K562 (cell line): ENCODE measurements at regions not wholly inside any gene's neighbourhood (a gene's known extent, or its start where the extent isn't known, plus 50 kb on each side); places are given as distances from the start of the nearest gene placed in this dataset.

Experiments
- ATAC-seq: fragments of 200-7000 bp; cut with Tn5 transposase; 3 replicates; pipeline ENCODE4 v1.9.1; 2020; ENCODE audit warnings: moderate library complexity
- BruUV-seq: library from RNA; stranded (reverse); fragments of 400-500 nt; replicated peaks from 2 replicates; lab custom pipeline; 2021; lab: Mats Ljungman, UMichigan
- CTCF ChIA-PET: fragments of 300-600 bp; formaldehyde crosslinking; extraction: SDS; loops from one replicate; lab custom pipeline; 2021; ENCODE audit warnings: low intra/inter-chr PET ratio; lab: Yijun Ruan, JAX
- POLR2A ChIA-PET: fragments of 300-600, 350-650 bp; sonication (Branson Sonifier 250); formaldehyde crosslinking; extraction: SDS; loops from one replicate; lab custom pipeline; 2021; ENCODE audit warnings: antibody characterized with exemption, inconsistent platforms; lab: Yijun Ruan, JAX
- DNase-seq, 4 experiments: peaks; one replicate each; pipeline versions ENCODE4 v3.0.0 to v3.0.0-alpha.2; 2011 to 2018; ENCODE audit warnings: low spot score in 3 of 4, mixed read lengths in 3 of 4; ENCODE audit errors: extremely low read depth in 1 of 4
- FAIRE-seq: peaks from 2 replicates; lab custom pipeline; 2011; peaks lifted over from hg19 to GRCh38; lab: Jason Lieb, UNC
- H2AFZ ChIP-seq: 2 replicates; pipeline ENCODE4 v1.6.0; 2011; ENCODE audit warnings: low read depth, low read length, control low read depth, inconsistent platforms
- H3K27ac ChIP-seq: fragments of 200-600 bp; 3 replicates; pipeline ENCODE4 v1.8.0; 2011; ENCODE audit warnings: low read depth, mild to moderate bottlenecking, control low read depth, inconsistent platforms, low read length, moderate library complexity, mixed read lengths; ENCODE audit errors: extremely low read depth
- H3K27me3 ChIP-seq, 2 experiments: fragments of 300-600 bp in 1 of 2; 2 replicates in 1 of 2; 3 replicates in 1 of 2; pipeline versions ENCODE4 v1.6.0 to v1.8.0; 2011; ENCODE audit warnings: inconsistent platforms in 2 of 2, low read length in 2 of 2, mild to moderate bottlenecking in 1 of 2, mixed read lengths in 1 of 2, moderate library complexity in 1 of 2; ENCODE audit not compliant: control insufficient read depth in 2 of 2, insufficient read depth in 2 of 2
- H3K36me3 ChIP-seq: fragments of 300-600 bp; 3 replicates; pipeline ENCODE4 v1.8.0; 2011; ENCODE audit warnings: mild to moderate bottlenecking, low read length, inconsistent platforms; ENCODE audit not compliant: control insufficient read depth, insufficient read depth
- H3K4me1 ChIP-seq, 2 experiments: fragments of 200-600 bp in 1 of 2; replicated peaks in 1 of 2; 2 replicates in 1 of 2; 3 replicates in 1 of 2; pipeline versions ENCODE4 v1.5.1 to v1.8.0; 2011; ENCODE audit warnings: inconsistent platforms in 2 of 2, low read length in 2 of 2, mild to moderate bottlenecking in 1 of 2, mixed read lengths in 1 of 2, moderate library complexity in 1 of 2; ENCODE audit not compliant: control insufficient read depth in 2 of 2, insufficient read depth in 2 of 2
- H3K4me2 ChIP-seq: 2 replicates; pipeline ENCODE4 v1.6.1; 2011; ENCODE audit warnings: low read length, control low read depth, inconsistent platforms, mixed read lengths; ENCODE audit not compliant: insufficient read depth
- H3K4me3 ChIP-seq: fragments of 200-600 bp; sonication (generic), shearing (Covaris generic); 2 replicates; pipeline ENCODE4 v1.5.1; 2016; ENCODE audit warnings: control low read depth, inconsistent platforms
- H3K79me2 ChIP-seq: fragments of 200-600 bp; 3 replicates; pipeline ENCODE4 v1.8.0; 2011; ENCODE audit warnings: low read length, inconsistent platforms; ENCODE audit not compliant: control insufficient read depth, insufficient read depth
- H3K9ac ChIP-seq, 2 experiments: 2 replicates each; pipeline versions ENCODE4 v1.6.0 to v1.6.1; 2011; ENCODE audit warnings: low read depth in 2 of 2, low read length in 2 of 2, control low read depth in 1 of 2, inconsistent platforms in 1 of 2, mild to moderate bottlenecking in 1 of 2, mixed read lengths in 1 of 2; ENCODE audit not compliant: insufficient read depth in 1 of 2
- H3K9me1 ChIP-seq: one replicate; pipeline ENCODE4 v1.6.0; 2011; ENCODE audit warnings: inconsistent platforms, mild to moderate bottlenecking, low read length, moderate library complexity; ENCODE audit not compliant: control insufficient read depth, insufficient read depth
- H3K9me3 ChIP-seq: replicated peaks from 2 replicates; pipeline ENCODE4 v1.5.1; 2011; ENCODE audit warnings: low read depth, low read length, inconsistent platforms; ENCODE audit not compliant: control insufficient read depth, insufficient read depth
- H4K20me1 ChIP-seq: replicated peaks from 2 replicates; pipeline ENCODE4 v1.6.1; 2011; ENCODE audit warnings: low read length, inconsistent platforms, mixed read lengths; ENCODE audit not compliant: control insufficient read depth, insufficient read depth
- BHLHE40 ChIP-seq: IDR thresholded peaks from 2 replicates; pipeline ENCODE4 v1.6.1; 2011; ENCODE audit warnings: low read length, improper control_type of control experiment
- FOXM1 ChIP-seq, 2 experiments: fragments of 450-650 bp in 1 of 2; sonication (generic) in 1 of 2; formaldehyde crosslinking in 1 of 2; IDR thresholded peaks; 2 replicates each; pipeline versions ENCODE4 v1.6.1 to v1.9.0; 2017 to 2022; ENCODE audit warnings: low read depth in 2 of 2, mild to moderate bottlenecking in 2 of 2, missing genetic modification reagents in 1 of 2, moderate library complexity in 1 of 2
- ILF3 ChIP-seq: fragments of 450-650 bp; IDR thresholded peaks from 2 replicates; pipeline ENCODE4 v1.6.1; 2018; ENCODE audit warnings: antibody characterized with exemption, mild to moderate bottlenecking, moderate library complexity, borderline replicate concordance
- NFXL1 ChIP-seq: fragments of 450-650 bp; formaldehyde crosslinking; IDR thresholded peaks from 2 replicates; pipeline ENCODE4 v1.4.0; 2021; ENCODE audit warnings: mild to moderate bottlenecking
- PHF8 ChIP-seq: fragments of 200-600 bp; sonication (generic); IDR thresholded peaks from 2 replicates; pipeline ENCODE4 v1.6.1; 2012; ENCODE audit warnings: mixed run types, mild to moderate bottlenecking, inconsistent platforms, low read length, moderate library complexity, borderline replicate concordance
- POLR2AphosphoS5 ChIP-seq: IDR thresholded peaks from 2 replicates; pipeline ENCODE4 v1.6.1; 2011; ENCODE audit warnings: mild to moderate bottlenecking, low read depth, low read length, moderate library complexity; ENCODE audit not compliant: control insufficient read depth, insufficient read depth
- RAD21 ChIP-seq, 2 experiments: fragments of 250-450 bp in 1 of 2; fragments of 450-650 bp in 1 of 2; sonication (Bioruptor Pico) in 1 of 2; formaldehyde crosslinking in 1 of 2; IDR thresholded peaks in 1 of 2; conservative IDR thresholded peaks in 1 of 2; 2 replicates each; pipeline versions ENCODE4 v1.4.0 to v1.8.0; 2020 to 2022; ENCODE audit warnings: mild to moderate bottlenecking in 2 of 2, moderate library complexity in 1 of 2
- SRF ChIP-seq, 2 experiments: fragments of 250-450, 450-650 bp in 1 of 2; sonication (Bioruptor Pico) in 1 of 2; sonication (generic) in 1 of 2; formaldehyde crosslinking; IDR thresholded peaks; 2 replicates each; pipeline versions ENCODE4 v1.5.0 to v1.5.1; 2020 to 2022; ENCODE audit warnings: mild to moderate bottlenecking in 1 of 2, missing genetic modification reagents in 1 of 2
- ZBTB17 ChIP-seq: fragments of 450-650 bp; formaldehyde crosslinking; IDR thresholded peaks from 2 replicates; pipeline ENCODE4 v1.4.0; 2020; ENCODE audit warnings: mild to moderate bottlenecking
- ZHX1 ChIP-seq: fragments of 150-350 bp; conservative IDR thresholded peaks from 2 replicates; pipeline ENCODE4 v1.6.1; 2014; ENCODE audit warnings: low read length
- whole genome bisulfite sequencing: fragments of 100-300 bp; shearing (Covaris generic); methylation state at CpG from one replicate; pipeline ENCODE4 v1.1.6; 2016; ENCODE audit warnings: low coverage, mixed read lengths; ENCODE audit not compliant: insufficient coverage; ENCODE audit errors: missing lambda C conversion rate; 5-methylcytosine and 5-hydroxymethylcytosine counted together
- in situ Hi-C: fragments of 300-500 bp; cut with MboI; formaldehyde crosslinking; loops from 4 replicates; pipeline ENCODE4 v1.15.0; 2018; ENCODE audit warnings: inconsistent platforms, mixed read lengths
- intact Hi-C: fragments of 100-400 bp; cut with micrococcal nuclease; formaldehyde crosslinking; loops from 2 replicates; pipeline ENCODE4 v1.14.2; 2022

DNA sequence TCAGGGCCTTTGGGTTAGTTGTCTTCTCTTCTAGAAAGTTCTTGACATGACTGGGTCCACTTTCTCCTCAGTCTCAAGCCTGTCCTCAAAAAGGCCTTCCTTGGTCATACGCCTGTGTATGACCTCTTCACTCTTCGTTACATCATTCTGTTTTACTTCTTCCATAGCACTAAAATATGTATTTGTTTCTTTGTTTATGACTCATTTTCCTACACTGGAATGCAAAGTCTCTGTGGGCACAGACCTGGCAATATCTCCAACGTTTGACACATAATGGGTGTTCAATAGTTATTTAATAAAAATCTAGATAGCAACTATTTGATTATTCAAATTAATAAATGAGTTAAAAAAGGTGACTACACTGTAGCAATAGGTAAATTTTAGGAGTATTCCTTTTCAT lies 85.1 kb downstream of the YIPF5 start:
- WGBS, result 0% methylated on average over 3 of the region's 3 CpGs
- ATAC-seq (no peak), FAIRE-seq (no peak), DNase-seq (no peak)
- no peaks in the 10 kb centered on the region for H3K79me2 ChIP-seq
- H3K36me3 ChIP-seq, result no peaks in the 10 kb centered on the region
- H3K27me3 ChIP-seq, result no peaks in the 10 kb centered on the region
- no peak overlapping the region for H3K27ac ChIP-seq
- no peaks in the 10 kb centered on the region for H4K20me1 ChIP-seq
- no peaks in the 10 kb centered on the region; the same call in 1 of the 2 replicates for H3K9me3 ChIP-seq
- ChIA-PET POLR2A (no interaction called here), CTCF (no interaction called here)
- H3K9ac ChIP-seq, result no peak overlapping the region
- H3K4me3 ChIP-seq, result no peak overlapping the region
- no peaks in the 10 kb centered on the region for H3K4me1 ChIP-seq
- in situ Hi-C loops (no loop called here), intact Hi-C loops (no loop called here)
- H3K4me2 ChIP-seq, result no peak overlapping the region
- no TSS peak for BruUV-seq
- H3K9me1 ChIP-seq, result no peaks in the 10 kb centered on the region
- TF ChIP-seq RAD21 (CRISPR knock-in tag; conservative IDR thresholded peaks at IDR 0.05 in 1 of 2, IDR thresholded peaks at IDR 0.05 in 1 of 2) (no peak), FOXM1 (IDR thresholded peaks at IDR 0.05; ENCODE audit: low read depth) (no peak), FOXM1 (CRISPR knock-in tag; IDR thresholded peaks at IDR 0.05; ENCODE audit: low read depth) (no peak), BHLHE40 (no peak), ZBTB17 (CRISPR knock-in tag) (no peak), ZHX1 (no peak), ILF3 (no peak), PHF8 (no peak), POLR2AphosphoS5 (no peak), SRF (CRISPR knock-in tag; IDR thresholded peaks at IDR 0.05) (no peak), NFXL1 (CRISPR knock-in tag) (no peak)
- H2AFZ ChIP-seq, result no peak overlapping the region
